IMR-90 (cell line): ENCODE measurements at regions not wholly inside any gene's neighbourhood (a gene's known extent, or its start where the extent isn't known, plus 50 kb on each side); places are given as distances from the start of the nearest gene placed in this dataset.

Source experiments
- ATAC-seq: fragments of 200-7000 bp; cut with Tn5 transposase; 2 replicates; pipeline ENCODE4 v1.9.1; 2020; ENCODE audit warnings: low read depth, mild to moderate bottlenecking, moderate library complexity
- BruUV-seq: library from RNA; stranded (reverse); fragments of 400-500 nt; replicated peaks from 2 replicates; lab custom pipeline; 2021; lab: Mats Ljungman, UMichigan
- CTCF ChIA-PET: fragments of 300-600 bp; formaldehyde crosslinking; extraction: SDS; loops from one replicate; lab custom pipeline; 2021; ENCODE audit warnings: antibody characterized with exemption; lab: Yijun Ruan, JAX
- POLR2A ChIA-PET: fragments of 300-600 bp; sonication (Branson Sonifier 250); formaldehyde crosslinking; loops from one replicate; lab custom pipeline; 2022; ENCODE audit warnings: antibody characterized with exemption; ENCODE audit not compliant: unreplicated experiment; lab: Charles Lee
- DNase-seq: peaks from one replicate; pipeline ENCODE4 v3.0.0; 2013
- H2AFZ ChIP-seq: replicated peaks from 2 replicates; pipeline ENCODE3; 2013; ENCODE audit warnings: low read length, mild to moderate bottlenecking; ENCODE audit not compliant: poor library complexity
- H2AK5ac ChIP-seq: 2 replicates; pipeline ENCODE4 v1.6.1; 2013; ENCODE audit warnings: low read depth, low read length, inconsistent platforms
- H2AK9ac ChIP-seq: replicated peaks from 2 replicates; pipeline ENCODE3; 2013; ENCODE audit warnings: mild to moderate bottlenecking, low read depth, low read length, moderate library complexity; ENCODE audit not compliant: poor library complexity
- H2BK120ac ChIP-seq: 2 replicates; pipeline ENCODE4 v1.6.1; 2013; ENCODE audit warnings: low read depth, low read length, inconsistent platforms
- H2BK15ac ChIP-seq: 3 replicates; pipeline ENCODE4 v1.6.1; 2013; ENCODE audit warnings: low read depth, low read length, inconsistent platforms
- H2BK20ac ChIP-seq: 2 replicates; pipeline ENCODE4 v1.6.1; 2013; ENCODE audit warnings: low read depth, mild to moderate bottlenecking, inconsistent platforms, low read length, moderate library complexity
- H2BK5ac ChIP-seq: 2 replicates; pipeline ENCODE4 v1.6.1; 2013; ENCODE audit warnings: mild to moderate bottlenecking, low read depth, low read length, inconsistent platforms; ENCODE audit not compliant: poor library complexity, severe bottlenecking
- H3K14ac ChIP-seq: replicated peaks from 2 replicates; pipeline ENCODE4 v1.6.1; 2013; ENCODE audit warnings: low read depth, low read length, inconsistent platforms
- H3K18ac ChIP-seq: 2 replicates; pipeline ENCODE4 v1.6.1; 2013; ENCODE audit warnings: low read depth, low read length, control low read depth
- H3K23ac ChIP-seq: 2 replicates; pipeline ENCODE4 v1.6.1; 2013; ENCODE audit warnings: low read depth, low read length, inconsistent platforms
- H3K27ac ChIP-seq: 2 replicates; pipeline ENCODE4 v1.5.1; 2013; ENCODE audit warnings: mild to moderate bottlenecking, control low read depth, low read length; ENCODE audit not compliant: insufficient read depth
- H3K27me3 ChIP-seq: 2 replicates; pipeline ENCODE4 v1.6.1; 2013; ENCODE audit warnings: low read length; ENCODE audit not compliant: control insufficient read depth, insufficient read depth
- H3K36me3 ChIP-seq: 2 replicates; pipeline ENCODE4 v1.6.1; 2013; ENCODE audit warnings: low read length, mixed read lengths; ENCODE audit not compliant: control insufficient read depth, insufficient read depth
- H3K4ac ChIP-seq: 2 replicates; pipeline ENCODE4 v1.6.1; 2013; ENCODE audit warnings: low read depth, low read length, inconsistent platforms
- H3K4me1 ChIP-seq: 2 replicates; pipeline ENCODE4 v1.6.1; 2013; ENCODE audit warnings: low read length, mixed read lengths; ENCODE audit not compliant: control insufficient read depth, insufficient read depth
- H3K4me2 ChIP-seq: 2 replicates; pipeline ENCODE4 v1.6.1; 2013; ENCODE audit warnings: low read depth, mild to moderate bottlenecking, control low read depth, low read length, moderate library complexity
- H3K4me3 ChIP-seq: 2 replicates; pipeline ENCODE4 v1.5.1; 2013; ENCODE audit warnings: low read depth, mild to moderate bottlenecking, control low read depth, low read length, moderate library complexity; ENCODE audit not compliant: insufficient read depth
- H3K56ac ChIP-seq: 2 replicates; pipeline ENCODE4 v1.6.1; 2013; ENCODE audit warnings: low read length, inconsistent platforms; ENCODE audit not compliant: insufficient read depth; ENCODE audit errors: extremely low read depth
- H3K79me1 ChIP-seq, 2 experiments: 2 replicates each; pipeline ENCODE4 v1.6.1; 2013; ENCODE audit warnings: low read length in 2 of 2, inconsistent platforms in 1 of 2, low read depth in 1 of 2
- H3K9ac ChIP-seq: 2 replicates; pipeline ENCODE4 v1.6.1; 2013; ENCODE audit warnings: low read depth, low read length, control low read depth
- H3K9me1 ChIP-seq: 2 replicates; pipeline ENCODE4 v1.6.1; 2013; ENCODE audit warnings: low read length, inconsistent platforms; ENCODE audit not compliant: insufficient read depth
- H3K9me3 ChIP-seq: 2 replicates; pipeline ENCODE4 v1.6.1; 2013; ENCODE audit warnings: low read length; ENCODE audit not compliant: control insufficient read depth, insufficient read depth
- H4K20me1 ChIP-seq: 2 replicates; pipeline ENCODE4 v1.6.1; 2013; ENCODE audit warnings: low read length, inconsistent platforms; ENCODE audit not compliant: insufficient read depth
- H4K5ac ChIP-seq: 2 replicates; pipeline ENCODE4 v1.6.1; 2013; ENCODE audit warnings: mild to moderate bottlenecking, low read depth, low read length, control low read depth
- H4K8ac ChIP-seq, 2 experiments: 2 replicates each; pipeline ENCODE4 v1.6.1; 2013; ENCODE audit warnings: low read depth in 2 of 2, low read length in 2 of 2, control low read depth in 1 of 2, inconsistent platforms in 1 of 2
- H4K91ac ChIP-seq: 2 replicates; pipeline ENCODE4 v1.6.1; 2013; ENCODE audit warnings: low read depth, low read length, inconsistent platforms; ENCODE audit not compliant: insufficient read depth
- BHLHE40 ChIP-seq: fragments of 150-350 bp; IDR thresholded peaks from 2 replicates; pipeline ENCODE4 v1.6.1; 2016; ENCODE audit warnings: mild to moderate bottlenecking, low read depth, low read length
- CEBPB ChIP-seq: IDR thresholded peaks from 2 replicates; pipeline ENCODE4 v1.6.1; 2012; ENCODE audit warnings: low read depth, low read length, improper control_type of control experiment
- CHD1 ChIP-seq: IDR thresholded peaks from 2 replicates; pipeline ENCODE4 v1.6.1; 2012; ENCODE audit warnings: low read depth, low read length, improper control_type of control experiment
- CTCF ChIP-seq: conservative IDR thresholded peaks from 2 replicates; pipeline ENCODE4 v1.5.1; 2012; ENCODE audit warnings: mild to moderate bottlenecking, low read depth, low read length, improper control_type of control experiment
- ELK1 ChIP-seq: fragments of 150-350 bp; IDR thresholded peaks from 2 replicates; pipeline ENCODE4 v1.6.1; 2016; ENCODE audit warnings: low read depth, mild to moderate bottlenecking, low read length, moderate library complexity, borderline replicate concordance
- FOS ChIP-seq: fragments of 150-350 bp; IDR thresholded peaks from 2 replicates; pipeline ENCODE4 v1.6.1; 2016; ENCODE audit warnings: low read depth, low read length
- MAFK ChIP-seq: IDR thresholded peaks from 2 replicates; pipeline ENCODE4 v1.6.1; 2012; ENCODE audit warnings: low read depth, low read length, improper control_type of control experiment
- MAZ ChIP-seq: IDR thresholded peaks from 2 replicates; pipeline ENCODE4 v1.6.1; 2012; ENCODE audit warnings: low read depth, mild to moderate bottlenecking, low read length, improper control_type of control experiment, moderate library complexity, borderline replicate concordance
- MXI1 ChIP-seq: IDR thresholded peaks from 2 replicates; pipeline ENCODE4 v1.6.1; 2012; ENCODE audit warnings: low read depth, mild to moderate bottlenecking, low read length, moderate library complexity, borderline replicate concordance
- NFE2L2 ChIP-seq: fragments of 150-350 bp; IDR thresholded peaks from 2 replicates; pipeline ENCODE4 v1.6.1; 2016; ENCODE audit warnings: low read depth, mild to moderate bottlenecking, low read length
- POLR2A ChIP-seq: IDR thresholded peaks from 2 replicates; pipeline ENCODE4 v1.6.1; 2012; ENCODE audit warnings: mild to moderate bottlenecking, low read depth, low read length
- RAD21 ChIP-seq: IDR thresholded peaks from 2 replicates; pipeline ENCODE4 v1.6.1; 2012; ENCODE audit warnings: low read length, improper control_type of control experiment
- RCOR1 ChIP-seq: IDR thresholded peaks from 2 replicates; pipeline ENCODE4 v1.6.1; 2012; ENCODE audit warnings: mild to moderate bottlenecking, low read length, improper control_type of control experiment; ENCODE audit not compliant: insufficient replicate concordance
- RFX5 ChIP-seq: IDR thresholded peaks from 2 replicates; pipeline ENCODE4 v1.8.0; 2012; ENCODE audit warnings: low read depth, mild to moderate bottlenecking, low read length, moderate library complexity
- SMC3 ChIP-seq: fragments of 150-350 bp; IDR thresholded peaks from 2 replicates; pipeline ENCODE4 v1.6.1; 2016; ENCODE audit warnings: low read depth, mild to moderate bottlenecking, antibody characterized with exemption, low read length, moderate library complexity
- USF2 ChIP-seq: fragments of 150-350 bp; IDR thresholded peaks from 2 replicates; pipeline ENCODE4 v1.6.1; 2017; ENCODE audit warnings: mild to moderate bottlenecking, antibody characterized with exemption, low read length, low read depth
- WGBS, 2 experiments: methylation state at CpG; one replicate each; pipeline versions ENCODE4 v1.1.5 to v1.1.7; 2013; ENCODE audit warnings: missing lambda C conversion rate in 2 of 2; ENCODE audit not compliant: insufficient read length in 1 of 2; ENCODE audit errors: extremely low coverage in 2 of 2; 5-methylcytosine and 5-hydroxymethylcytosine counted together
- dilution Hi-C: fragments of 300-500 bp; cut with HindIII; formaldehyde crosslinking; loops from one replicate; pipeline ENCODE4 v1.14.3; 2018; ENCODE audit warnings: low sequenced_read_pairs; ENCODE audit not compliant: unreplicated experiment
- in situ Hi-C: fragments of 300-500 bp; cut with MboI; formaldehyde crosslinking; loops from 3 replicates; pipeline ENCODE4 v1.14.3; 2019; ENCODE audit warnings: low sequenced_read_pairs, inconsistent platforms, mixed read lengths
- intact Hi-C: fragments of 100-400 bp; cut with micrococcal nuclease; formaldehyde crosslinking; loops from 2 replicates; pipeline ENCODE4 v1.10.0; 2022

- dilution Hi-C loops, result no loop called here
- H2AFZ ChIP-seq, result no peak overlapping the region
- H3K9me1 ChIP-seq, result no peaks in the 10 kb centered on the region
- no peak overlapping the region for H3K27ac ChIP-seq
- no TSS peak for BruUV-seq
- no peaks in the 10 kb centered on the region for H4K20me1 ChIP-seq
- no peaks in the 10 kb centered on the region for H3K79me1 ChIP-seq
- no peak overlapping the region for H4K5ac ChIP-seq
- no peaks in the 10 kb centered on the region for H3K36me3 ChIP-seq
- H2BK20ac ChIP-seq, result no peak overlapping the region
- peaks cover 42% of the 10 kb centered on the region for H3K9me3 ChIP-seq
- no peak overlapping the region for H4K91ac ChIP-seq
- H3K23ac ChIP-seq, result no peak overlapping the region
- no peak for TF ChIP-seq RFX5
- TF ChIP-seq BHLHE40, result no peak
- no peak for TF ChIP-seq CHD1
- no peak for TF ChIP-seq POLR2A
- no peak for TF ChIP-seq MAFK
- no peak for TF ChIP-seq SMC3
- TF ChIP-seq CTCF, result no peak
- no peak for TF ChIP-seq RCOR1
- TF ChIP-seq CEBPB, result no peak
- no peak for TF ChIP-seq FOS
- no peak for TF ChIP-seq MXI1
- no peak for TF ChIP-seq ELK1
- no peak for TF ChIP-seq USF2
- no peak for TF ChIP-seq NFE2L2
- no peak for TF ChIP-seq MAZ
- TF ChIP-seq RAD21, result no peak
- H3K4me2 ChIP-seq, result no peak overlapping the region
- intact Hi-C loops, result no loop called here
- no peak for ATAC-seq
- no peak overlapping the region for H2AK9ac ChIP-seq
- no CpG with 5 or more reads among the region's 3 CpGs for WGBS, 2 experiments
- H3K9ac ChIP-seq, result no peak overlapping the region
- H3K4ac ChIP-seq, result no peak overlapping the region
- H3K4me3 ChIP-seq, result no peak overlapping the region
- H2AK5ac ChIP-seq, result no peak overlapping the region
- POLR2A ChIA-PET, result no interaction called here
- no peak overlapping the region for H2BK120ac ChIP-seq
- no peak overlapping the region for H2BK15ac ChIP-seq
- H3K14ac ChIP-seq, result no peak overlapping the region
- no peak overlapping the region for H3K18ac ChIP-seq
- H3K4me1 ChIP-seq, result no peaks in the 10 kb centered on the region
- H4K8ac ChIP-seq, result no peak overlapping the region
- no peak overlapping the region for H3K56ac ChIP-seq
- H3K27me3 ChIP-seq, result no peaks in the 10 kb centered on the region
- CTCF ChIA-PET, result no interaction called here
- in situ Hi-C loops, result no loop called here
- no peak for DNase-seq
- H2BK5ac ChIP-seq, result no peak overlapping the region
These were observed 1689.3 kb downstream of the TP53TG3F start for GRCh38 chr16:35148748-35149147.
